RWPE2 (cell line): ENCODE measurements at regions not wholly inside any gene's neighbourhood (a gene's known extent, or its start where the extent isn't known, plus 50 kb on each side); places are given as distances from the start of the nearest gene placed in this dataset.
A peak's percentile ranks its signal among the peaks of the same experiment; 100 is the strongest.
"Not testable (repeated sequence)": the region's sequence is repeated elsewhere in the genome, so short reads cannot be mapped to it uniquely, and the experiment has no call there.

Experiments
- ATAC-seq: fragments of 200-7000 bp; cut with Tn5 transposase; 3 replicates; pipeline ENCODE4 v1.9.1; 2021; ENCODE audit warnings: low read depth
- DNase-seq: peaks from one replicate; pipeline ENCODE4 v3.0.0-alpha.2; 2020; ENCODE audit warnings: low spot score
- H3K27ac ChIP-seq: fragments of 450-650 bp; 2 replicates; pipeline ENCODE4 v1.5.1; 2017; ENCODE audit warnings: mild to moderate bottlenecking; ENCODE audit not compliant: poor library complexity, severe bottlenecking
- H3K27me3 ChIP-seq: fragments of 250-450 bp; sonication (Bioruptor Pico); 2 replicates; pipeline ENCODE4 v1.5.1; 2021; ENCODE audit warnings: mild to moderate bottlenecking, moderate library complexity; ENCODE audit not compliant: insufficient read depth, poor library complexity, severe bottlenecking
- H3K36me3 ChIP-seq: fragments of 250-450 bp; sonication (Bioruptor Pico); 2 replicates; pipeline ENCODE4 v1.5.1; 2020; ENCODE audit warnings: low read depth, mild to moderate bottlenecking, moderate library complexity
- H3K4me1 ChIP-seq: fragments of 250-450 bp; sonication (Bioruptor Pico); 2 replicates; pipeline ENCODE4 v1.5.1; 2021; ENCODE audit warnings: mild to moderate bottlenecking, moderate library complexity; ENCODE audit not compliant: insufficient read depth, poor library complexity, severe bottlenecking
- H3K4me3 ChIP-seq: fragments of 250-450 bp; sonication (Bioruptor Pico); 2 replicates; pipeline ENCODE4 v1.5.1; 2021; ENCODE audit warnings: mild to moderate bottlenecking, moderate library complexity; ENCODE audit not compliant: severe bottlenecking
- H3K9me3 ChIP-seq: fragments of 250-450 bp; sonication (Bioruptor Pico); 2 replicates; pipeline ENCODE4 v1.5.1; 2021; ENCODE audit warnings: mild to moderate bottlenecking, moderate library complexity; ENCODE audit not compliant: severe bottlenecking

DNA sequence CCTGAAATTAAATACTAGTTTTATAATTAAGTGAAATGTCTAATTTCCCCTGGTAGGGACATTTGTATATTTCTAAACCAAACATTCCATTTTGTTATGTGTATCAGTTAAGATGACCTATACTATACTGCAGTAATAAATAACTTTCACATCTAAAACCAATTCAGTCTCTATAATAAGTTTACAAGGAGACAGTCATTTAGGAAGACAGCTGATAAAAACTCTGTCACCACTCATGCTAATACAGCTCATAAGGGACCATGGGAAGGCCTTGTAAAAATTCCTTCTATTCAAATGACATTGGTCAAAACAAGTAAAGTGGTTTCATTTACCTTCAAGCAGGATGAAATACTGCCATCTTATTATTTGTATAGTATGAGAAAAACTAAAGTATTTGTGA is 128.4 kb upstream of the C1QTNF3 start:
- not testable (repeated sequence) for ATAC-seq, H3K27ac ChIP-seq, DNase-seq, H3K36me3 ChIP-seq, H3K27me3 ChIP-seq, H3K9me3 ChIP-seq, H3K4me1 ChIP-seq, H3K4me3 ChIP-seq

DNA sequence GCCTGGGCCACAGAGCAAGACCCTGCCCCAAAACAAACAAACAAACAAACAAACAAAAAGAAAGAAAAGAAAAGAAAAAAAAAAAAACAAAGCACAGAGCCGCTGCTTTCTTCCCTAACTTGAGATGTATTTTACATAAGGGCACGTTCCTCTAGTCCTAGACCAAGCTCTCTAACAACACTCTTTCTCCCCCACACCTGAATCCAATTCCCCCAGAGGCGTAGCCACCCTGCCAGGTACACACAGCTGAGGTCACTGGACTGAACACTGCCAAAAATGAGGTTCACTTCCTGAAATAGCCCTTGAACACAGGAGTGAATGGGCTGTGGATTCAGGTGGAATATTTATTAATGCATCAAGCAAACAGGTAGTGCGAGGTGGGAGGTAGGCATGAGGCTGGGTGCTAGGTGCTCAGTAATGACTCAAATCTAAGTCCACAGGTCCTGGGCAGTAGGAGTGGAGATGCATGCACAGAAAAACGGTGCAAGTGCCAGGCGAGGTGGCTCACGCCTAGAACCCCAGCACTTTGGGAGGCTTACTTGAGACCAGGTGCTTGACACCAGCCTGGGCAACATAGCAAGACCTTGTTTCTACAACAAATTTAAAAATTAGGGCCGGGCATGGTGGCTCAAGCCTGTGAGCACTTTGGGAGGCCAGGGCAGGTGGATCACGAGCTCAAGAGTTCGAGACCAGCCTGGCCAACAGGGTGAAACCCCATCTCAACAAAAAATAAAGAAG is 136.6 kb upstream of the C1QTNF3 start:
- not testable (repeated sequence) for H3K27me3 ChIP-seq, H3K36me3 ChIP-seq, H3K9me3 ChIP-seq, H3K4me3 ChIP-seq, H3K4me1 ChIP-seq, H3K27ac ChIP-seq, ATAC-seq
- peak; percentile 73 for DNase-seq

DNA sequence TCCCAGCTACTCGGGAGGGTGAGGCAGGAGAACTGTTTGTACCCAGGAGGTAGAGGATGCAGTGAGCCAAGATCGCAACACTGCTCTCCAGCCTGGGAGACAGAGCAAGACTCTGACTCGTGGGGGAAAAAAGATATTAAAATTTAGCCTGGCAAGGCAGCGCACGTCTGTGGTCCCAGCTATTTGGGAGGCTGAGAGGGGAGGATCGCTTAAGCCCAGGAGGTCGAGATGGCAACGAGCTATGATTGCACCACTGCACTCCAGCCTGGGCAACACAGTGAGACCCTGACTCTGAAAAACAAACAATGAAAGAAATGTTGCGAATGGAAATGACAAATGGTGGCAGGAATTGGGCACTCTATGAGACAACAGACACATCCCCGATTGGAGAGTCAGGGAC is 137.2 kb upstream of the C1QTNF3 start:
- not testable (repeated sequence) for H3K27me3 ChIP-seq, ATAC-seq, DNase-seq, H3K27ac ChIP-seq, H3K36me3 ChIP-seq, H3K4me1 ChIP-seq, H3K9me3 ChIP-seq, H3K4me3 ChIP-seq

DNA sequence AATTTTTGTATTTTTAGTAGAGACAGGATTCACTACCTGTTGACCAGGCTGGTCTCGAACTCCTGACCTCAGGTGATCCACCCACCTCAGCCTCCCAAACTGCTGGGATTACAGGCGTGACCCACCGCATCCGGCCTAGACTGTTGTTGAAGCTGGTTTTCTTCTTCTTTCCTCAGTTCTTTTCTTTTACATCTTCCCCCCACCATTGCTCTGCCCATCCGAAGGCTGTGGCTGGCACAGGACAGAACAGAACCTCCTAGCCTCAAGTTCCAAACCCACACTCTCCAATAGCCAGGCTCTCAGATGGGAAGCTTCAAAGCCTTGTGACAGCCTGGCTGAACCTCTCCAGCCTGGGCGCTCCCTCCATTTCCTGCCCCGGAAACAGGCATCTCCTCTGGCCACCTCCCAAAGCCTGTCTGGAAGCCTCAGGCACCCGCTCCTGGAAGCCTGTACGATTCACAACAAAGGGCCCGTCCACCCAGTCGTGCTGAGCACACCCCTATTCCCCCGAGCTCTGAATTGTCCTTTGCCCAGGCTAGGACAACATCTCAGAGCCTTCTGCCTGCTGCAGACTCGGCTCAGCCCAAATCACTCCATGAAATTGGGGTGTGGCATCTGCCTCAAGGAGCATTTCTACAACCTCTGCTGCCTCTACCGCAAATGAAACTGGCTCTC is 138.1 kb upstream of the C1QTNF3 start:
- H3K27ac ChIP-seq, H3K36me3 ChIP-seq, ATAC-seq, H3K9me3 ChIP-seq, H3K27me3 ChIP-seq, H3K4me1 ChIP-seq, H3K4me3 ChIP-seq: not testable (repeated sequence)
- DNase-seq: peak; percentile 86

DNA sequence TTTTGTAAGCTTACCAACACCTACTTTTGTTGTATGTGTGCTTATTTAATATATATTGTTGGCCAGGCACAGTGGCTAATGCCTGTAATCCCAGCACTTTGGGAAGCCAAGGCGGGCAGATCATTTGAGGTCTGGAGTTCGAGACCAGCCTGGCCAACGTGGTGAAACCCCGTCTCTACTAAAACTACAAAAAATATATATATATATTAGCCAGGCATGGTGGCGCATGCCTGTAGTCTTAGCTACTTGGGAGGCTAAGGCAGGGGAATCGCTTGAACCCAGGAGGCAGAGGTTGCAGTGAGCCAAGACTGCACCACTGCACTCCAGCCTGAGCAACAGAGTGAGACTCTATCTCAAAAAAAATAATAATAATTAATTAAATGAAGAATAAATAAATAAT is 142.0 kb upstream of the C1QTNF3 start:
- not testable (repeated sequence) for H3K27me3 ChIP-seq, H3K27ac ChIP-seq, H3K9me3 ChIP-seq, H3K4me3 ChIP-seq, H3K4me1 ChIP-seq, DNase-seq, H3K36me3 ChIP-seq, ATAC-seq

DNA sequence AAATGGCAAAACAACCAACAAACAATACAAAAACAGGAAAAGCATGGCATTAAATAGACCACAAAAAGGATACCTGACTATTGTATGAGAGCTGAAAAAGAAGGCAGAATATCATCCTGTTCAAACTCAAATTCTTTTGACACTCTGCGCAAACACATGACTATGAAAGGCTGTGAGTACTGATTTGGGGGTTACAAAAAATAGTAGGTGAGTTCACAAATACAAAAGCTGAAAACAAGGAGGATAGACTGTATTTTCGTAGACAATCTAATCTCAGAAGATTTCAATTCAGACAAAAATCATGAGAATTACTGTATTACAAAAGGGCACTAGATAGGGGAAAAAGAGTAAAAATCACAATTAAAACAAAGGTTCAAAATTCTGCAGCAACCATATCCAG is 142.6 kb upstream of the C1QTNF3 start:
- not testable (repeated sequence) for H3K36me3 ChIP-seq, H3K4me3 ChIP-seq, H3K4me1 ChIP-seq, H3K9me3 ChIP-seq, H3K27ac ChIP-seq, H3K27me3 ChIP-seq, DNase-seq, ATAC-seq

DNA sequence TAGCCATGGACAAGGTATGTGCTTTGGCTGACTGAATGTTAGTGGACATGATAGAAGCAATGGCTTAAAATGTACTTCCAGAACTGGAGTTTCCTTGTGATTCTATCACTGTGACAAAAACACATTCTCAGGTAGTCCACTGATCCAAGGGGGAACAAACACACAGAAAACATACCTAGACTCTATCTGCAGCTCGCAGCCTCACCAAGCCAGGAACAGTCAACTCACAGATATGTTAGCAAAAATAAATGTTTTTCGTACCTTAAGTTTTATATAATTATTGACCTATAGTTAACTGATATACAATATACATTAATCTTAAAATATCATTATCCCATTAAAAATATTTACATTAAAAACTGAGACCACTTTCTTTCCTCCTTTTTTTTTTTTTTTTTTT is 143.1 kb upstream of the C1QTNF3 start:
- peak; percentile 69 for DNase-seq
- H3K27ac ChIP-seq, H3K36me3 ChIP-seq, H3K4me3 ChIP-seq, ATAC-seq, H3K27me3 ChIP-seq, H3K4me1 ChIP-seq, H3K9me3 ChIP-seq: not testable (repeated sequence)

DNA sequence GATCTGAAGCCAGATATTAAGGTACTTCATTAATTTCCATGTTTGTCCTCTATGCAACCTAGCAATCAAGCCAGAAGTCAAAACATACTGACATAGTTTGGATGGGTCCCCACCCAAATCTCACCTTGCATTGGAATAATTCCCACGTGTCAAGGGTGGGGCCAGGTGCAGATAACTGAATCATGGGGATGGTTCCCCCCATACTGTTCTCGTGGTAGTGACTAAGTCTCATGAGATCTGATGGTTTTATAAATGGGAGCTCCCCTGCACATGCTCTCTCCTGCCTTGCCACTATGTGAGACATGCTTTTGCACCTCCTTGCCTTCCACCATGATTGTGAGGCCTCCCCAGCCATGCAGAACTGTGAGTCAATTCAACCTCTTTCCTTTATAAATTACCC is 143.9 kb upstream of the C1QTNF3 start:
- not testable (repeated sequence) for ATAC-seq, H3K9me3 ChIP-seq, H3K36me3 ChIP-seq, H3K27ac ChIP-seq, H3K4me3 ChIP-seq, H3K27me3 ChIP-seq, H3K4me1 ChIP-seq
- peak; percentile 68 for DNase-seq

DNA sequence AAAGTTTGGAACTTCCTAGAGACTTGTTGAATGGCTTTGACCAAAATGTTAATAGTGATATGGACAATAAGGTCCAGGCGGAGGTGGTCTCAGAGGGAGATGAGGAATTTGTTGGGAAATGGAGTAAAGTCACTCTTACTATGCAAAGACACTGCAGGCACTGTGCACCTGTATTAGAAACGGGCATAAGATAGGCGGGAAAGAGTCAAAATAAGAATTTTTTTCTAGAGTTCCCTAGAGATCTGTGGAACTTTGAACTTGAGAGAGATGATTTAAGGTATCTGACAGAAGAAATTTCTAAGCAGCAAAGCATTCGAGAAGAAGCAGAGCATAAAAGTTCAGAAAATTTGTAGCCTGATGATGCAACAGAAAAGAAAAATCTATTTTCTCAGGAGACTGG is 144.4 kb upstream of the C1QTNF3 start:
- H3K27me3 ChIP-seq, DNase-seq, H3K36me3 ChIP-seq, H3K4me3 ChIP-seq, ATAC-seq, H3K27ac ChIP-seq, H3K9me3 ChIP-seq, H3K4me1 ChIP-seq: not testable (repeated sequence)
